ENCODE measurements at regions not wholly inside any gene's neighbourhood (a gene's known extent, or its start where the extent isn't known, plus 50 kb on each side); places are given as distances from the start of the nearest gene placed in this dataset.

- no peak overlapping the region for H3K27ac Mint-ChIP-seq (ENCODE audit: unreplicated experiment)
- no peaks in the 10 kb centered on the region for H3K36me3 Mint-ChIP-seq (ENCODE audit: unreplicated experiment)
- H3K4me1 Mint-ChIP-seq (ENCODE audit: unreplicated experiment): no peaks in the 10 kb centered on the region
- no peak for DNase-seq (ENCODE audit: extremely low spot score, unreplicated experiment)
- no peak for TF ChIP-seq CTCF (IDR thresholded peaks at IDR 0.05)
- H3K27me3 Mint-ChIP-seq (ENCODE audit: unreplicated experiment): no peaks in the 10 kb centered on the region
- no peak overlapping the region for H3K4me3 Mint-ChIP-seq (ENCODE audit: unreplicated experiment)
- H3K9me3 Mint-ChIP-seq (ENCODE audit: unreplicated experiment): peaks cover 13% of the 10 kb centered on the region
Measured at GRCh38 chr7:84274029-84274638, 79.5 kb upstream of the SEMA3A start.

GRCh38 chr7:84271543-84271942 is 77.0 kb upstream of the SEMA3A start:
- DNase-seq (ENCODE audit: extremely low spot score, unreplicated experiment): no peak
- no peaks in the 10 kb centered on the region for H3K4me1 Mint-ChIP-seq (ENCODE audit: unreplicated experiment)
- H3K27me3 Mint-ChIP-seq (ENCODE audit: unreplicated experiment): no peaks in the 10 kb centered on the region
- no peaks in the 10 kb centered on the region for H3K9me3 Mint-ChIP-seq (ENCODE audit: unreplicated experiment)
- H3K27ac Mint-ChIP-seq (ENCODE audit: unreplicated experiment): no peak overlapping the region
- no peaks in the 10 kb centered on the region for H3K36me3 Mint-ChIP-seq (ENCODE audit: unreplicated experiment)
- no peak for TF ChIP-seq CTCF (IDR thresholded peaks at IDR 0.05)
- H3K4me3 Mint-ChIP-seq (ENCODE audit: unreplicated experiment): no peak overlapping the region

DNA sequence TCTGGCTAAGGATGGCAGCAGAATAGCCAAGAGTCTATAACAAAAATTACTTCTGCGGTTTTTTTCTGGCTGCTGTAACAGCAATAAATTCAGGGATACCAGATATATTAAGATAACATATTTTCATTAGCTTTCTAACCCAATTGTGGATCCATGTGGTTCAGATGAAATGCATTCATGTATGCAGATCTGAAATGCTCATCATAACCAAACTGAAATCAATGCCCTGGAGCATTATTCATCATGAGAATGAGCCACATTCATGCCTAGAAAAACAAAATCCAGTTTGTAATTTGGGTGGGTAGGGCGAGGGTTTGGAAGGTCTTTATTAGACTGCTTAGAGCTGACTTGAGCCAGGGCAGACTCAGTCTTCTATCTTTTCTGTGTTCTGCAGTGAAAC is 69.8 kb upstream of the SEMA3A start:
- no peak overlapping the region for H3K27ac Mint-ChIP-seq (ENCODE audit: unreplicated experiment)
- no peak for TF ChIP-seq CTCF (IDR thresholded peaks at IDR 0.05)
- no peaks in the 10 kb centered on the region for H3K27me3 Mint-ChIP-seq (ENCODE audit: unreplicated experiment)
- H3K4me3 Mint-ChIP-seq (ENCODE audit: unreplicated experiment): no peak overlapping the region
- DNase-seq (ENCODE audit: extremely low spot score, unreplicated experiment): no peak
- no peaks in the 10 kb centered on the region for H3K36me3 Mint-ChIP-seq (ENCODE audit: unreplicated experiment)
- peaks cover 10% of the 10 kb centered on the region for H3K4me1 Mint-ChIP-seq (ENCODE audit: unreplicated experiment)
- H3K9me3 Mint-ChIP-seq (ENCODE audit: unreplicated experiment): no peaks in the 10 kb centered on the region

DNA sequence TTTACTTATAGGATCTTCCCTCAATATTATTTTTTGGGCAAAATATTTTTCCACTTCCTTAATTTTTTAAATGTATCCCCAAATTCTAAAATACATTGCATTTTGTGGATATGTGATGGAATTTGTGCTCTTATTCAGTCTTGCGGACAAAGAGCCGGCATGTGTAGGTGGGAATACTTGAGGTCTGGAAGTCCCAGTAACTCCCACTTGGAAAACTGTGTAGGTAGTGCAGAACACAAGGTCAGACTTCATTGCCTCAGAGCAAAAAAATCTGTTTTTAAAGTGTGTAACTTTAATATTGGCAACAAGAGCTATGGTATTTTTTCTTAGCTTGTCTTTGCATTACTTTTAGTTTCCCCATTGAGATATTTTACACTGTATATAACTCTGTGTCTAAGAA is 68.5 kb upstream of the SEMA3A start:
- TF ChIP-seq CTCF (IDR thresholded peaks at IDR 0.05): no peak
- Mint-ChIP-seq H3K27me3 (ENCODE audit: unreplicated experiment) (no peaks in the 10 kb centered on the region), H3K9me3 (ENCODE audit: unreplicated experiment) (no peaks in the 10 kb centered on the region), H3K27ac (ENCODE audit: unreplicated experiment) (no peak overlapping the region), H3K4me1 (ENCODE audit: unreplicated experiment) (peaks cover 17% of the 10 kb centered on the region), H3K4me3 (ENCODE audit: unreplicated experiment) (no peak overlapping the region), H3K36me3 (ENCODE audit: unreplicated experiment) (no peaks in the 10 kb centered on the region)
- no peak for DNase-seq (ENCODE audit: extremely low spot score, unreplicated experiment)

DNA sequence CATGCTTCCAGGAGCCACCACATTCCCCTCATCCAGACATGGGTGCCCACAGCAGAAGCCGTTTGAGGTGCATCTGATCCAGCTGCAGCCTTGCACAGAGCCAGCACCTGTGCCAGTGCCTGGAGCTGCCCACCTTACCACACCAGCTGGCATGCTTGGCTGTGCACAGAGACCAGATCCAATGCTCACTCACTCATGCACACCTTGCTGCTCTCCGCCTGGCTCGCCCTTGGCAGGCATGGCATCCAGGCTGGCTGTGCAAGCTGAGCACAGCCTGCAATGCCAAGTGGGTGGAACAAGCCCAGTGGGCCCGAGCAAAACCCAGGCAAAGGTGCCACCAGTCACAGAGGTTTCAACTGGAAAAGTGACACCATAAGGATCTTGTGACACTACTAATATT is 66.9 kb upstream of the SEMA3A start:
- no peaks in the 10 kb centered on the region for H3K36me3 Mint-ChIP-seq (ENCODE audit: unreplicated experiment)
- H3K27me3 Mint-ChIP-seq (ENCODE audit: unreplicated experiment): no peaks in the 10 kb centered on the region
- H3K27ac Mint-ChIP-seq (ENCODE audit: unreplicated experiment): no peak overlapping the region
- H3K9me3 Mint-ChIP-seq (ENCODE audit: unreplicated experiment): no peaks in the 10 kb centered on the region
- TF ChIP-seq CTCF (IDR thresholded peaks at IDR 0.05): no peak
- no peak for DNase-seq (ENCODE audit: extremely low spot score, unreplicated experiment)
- H3K4me3 Mint-ChIP-seq (ENCODE audit: unreplicated experiment): no peak overlapping the region
- H3K4me1 Mint-ChIP-seq (ENCODE audit: unreplicated experiment): peaks cover 32% of the 10 kb centered on the region

All from osteocyte (in vitro differentiated cells).